Esophagus muscularis mucosa (tissue), 3 donors: ENCODE measurements at regions not wholly inside any gene's neighbourhood (a gene's known extent, or its start where the extent isn't known, plus 50 kb on each side); places are given as distances from the start of the nearest gene placed in this dataset.

Experiments
- CTCF ChIP-seq, 3 experiments: fragments of 200-600 bp in 2 of 3; fragments of 450-650 bp in 1 of 3; sonication (generic) in 2 of 3; IDR thresholded peaks; one replicate each; pipeline ENCODE4 v1.5.1; 2017 to 2019; ENCODE audit warnings: antibody characterized with exemption in 3 of 3, mild to moderate bottlenecking in 2 of 3, moderate library complexity in 1 of 3
- POLR2A ChIP-seq: fragments of 450-650 bp; IDR thresholded peaks from one replicate; pipeline ENCODE4 v1.6.1; 2017; ENCODE audit warnings: antibody characterized with exemption, moderate library complexity, mild to moderate bottlenecking, low read depth
- POLR2AphosphoS5 ChIP-seq, 2 donors: sonication (generic); formaldehyde crosslinking; IDR thresholded peaks; one replicate each; pipeline ENCODE4 v1.6.1; 2017; ENCODE audit warnings: antibody characterized with exemption in 2 of 2

- TF ChIP-seq CTCF (IDR thresholded peaks at IDR 0.05) (no peak), POLR2A (no peak), POLR2AphosphoS5 (IDR thresholded peaks at IDR 0.05) (no peak)
These were observed 166.4 kb upstream of the EOMES start for GRCh38 chr3:27888562-27888961.
